A673 (cell line): ENCODE measurements at regions not wholly inside any gene's neighbourhood (a gene's known extent, or its start where the extent isn't known, plus 50 kb on each side); places are given as distances from the start of the nearest gene placed in this dataset.

Source experiments
- BruUV-seq: library from RNA; stranded (reverse); fragments of 400-500 nt; replicated peaks from 2 replicates; lab custom pipeline; 2021; lab: Mats Ljungman, UMichigan
- CTCF ChIA-PET: fragments of 300-600 bp; sonication (Branson Sonifier 250); formaldehyde crosslinking; loops from one replicate; lab custom pipeline; 2022; ENCODE audit warnings: antibody characterized with exemption; lab: Charles Lee
- POLR2A ChIA-PET: fragments of 300-600 bp; sonication (Branson Sonifier 250); formaldehyde crosslinking; loops from one replicate; lab custom pipeline; 2022; ENCODE audit warnings: antibody characterized with exemption; ENCODE audit not compliant: low non-redundant PET; lab: Charles Lee
- DNase-seq: peaks from one replicate; pipeline ENCODE4 v3.0.0-alpha.2; 2015; ENCODE audit warnings: low spot score
- H3K27ac ChIP-seq: fragments of 200-600 bp; sonication (generic); 2 replicates; pipeline ENCODE4 v1.5.1; 2016; ENCODE audit warnings: mixed run types, low read depth, mild to moderate bottlenecking, mixed read lengths, antibody characterized with exemption, low read length; ENCODE audit not compliant: poor library complexity, severe bottlenecking
- H3K27me3 ChIP-seq: fragments of 200-600 bp; sonication (generic); replicated peaks from 2 replicates; pipeline ENCODE4 v1.6.1; 2017; ENCODE audit warnings: mixed run types, low read depth, mild to moderate bottlenecking, mixed read lengths, antibody characterized with exemption, low read length; ENCODE audit not compliant: insufficient read depth, poor library complexity
- H3K36me3 ChIP-seq: fragments of 200-600 bp; sonication (generic); 2 replicates; pipeline ENCODE4 v1.6.1; 2016; ENCODE audit warnings: mixed run types, mild to moderate bottlenecking, mixed read lengths, antibody characterized with exemption, low read length; ENCODE audit not compliant: insufficient read depth, poor library complexity, severe bottlenecking
- H3K4me1 ChIP-seq: fragments of 200-600 bp; sonication (generic); 2 replicates; pipeline ENCODE4 v1.6.1; 2017; ENCODE audit warnings: mixed run types, mild to moderate bottlenecking, mixed read lengths, antibody characterized with exemption, low read length; ENCODE audit not compliant: insufficient read depth, poor library complexity, severe bottlenecking
- H3K4me3 ChIP-seq: fragments of 200-600 bp; sonication (generic); 2 replicates; pipeline ENCODE4 v1.5.1; 2016; ENCODE audit warnings: low read depth, mixed run types, mild to moderate bottlenecking, mixed read lengths, low read length; ENCODE audit not compliant: poor library complexity, severe bottlenecking
- H3K9me3 ChIP-seq: fragments of 200-600 bp; sonication (generic); 2 replicates; pipeline ENCODE4 v1.6.1; 2016; ENCODE audit warnings: mixed run types, low read depth, mild to moderate bottlenecking, mixed read lengths, antibody characterized with exemption, low read length; ENCODE audit not compliant: poor library complexity, severe bottlenecking
- CTCF ChIP-seq: fragments of 300-800, 200-600 bp; sonication (generic); conservative IDR thresholded peaks from 2 replicates; pipeline ENCODE4 v1.5.1; 2017; ENCODE audit warnings: low read depth, mild to moderate bottlenecking, antibody characterized with exemption, low read length, moderate library complexity, mixed read lengths
- EZH2 ChIP-seq: fragments of 200-600 bp; sonication (generic); IDR thresholded peaks from 2 replicates; pipeline ENCODE4 v1.6.1; 2017; ENCODE audit warnings: borderline replicate concordance, low read depth, mild to moderate bottlenecking, mixed read lengths, antibody characterized with exemption, low read length; ENCODE audit not compliant: poor library complexity, severe bottlenecking
- intact Hi-C: fragments of 100-400 bp; cut with micrococcal nuclease; formaldehyde crosslinking; loops from one replicate; pipeline ENCODE4 v1.10.0; 2022; ENCODE audit not compliant: unreplicated experiment

GRCh38 chr20:9919271-9920014, 80.6 kb upstream of the PAK5 start:
- DNase-seq: no peak
- Histone ChIP-seq H3K27ac (no peak overlapping the region), H3K4me1 (no peaks in the 10 kb centered on the region), H3K4me3 (no peak overlapping the region), H3K27me3 (no peaks in the 10 kb centered on the region), H3K9me3 (no peaks in the 10 kb centered on the region), H3K36me3 (no peaks in the 10 kb centered on the region)
- no peak for TF ChIP-seq EZH2
- TF ChIP-seq CTCF: no peak
- intact Hi-C loops: no loop called here
- no TSS peak for BruUV-seq
- ChIA-PET POLR2A (no interaction called here), CTCF (no interaction called here)

GRCh38 chr20:9918348-9918747, 79.5 kb upstream of the PAK5 start:
- CTCF ChIA-PET: no interaction called here
- DNase-seq: no peak
- no peaks in the 10 kb centered on the region for H3K36me3 ChIP-seq
- POLR2A ChIA-PET: no interaction called here
- intact Hi-C loops: no loop called here
- no peak overlapping the region for H3K27ac ChIP-seq
- TF ChIP-seq CTCF (no peak), EZH2 (no peak)
- no peaks in the 10 kb centered on the region for H3K9me3 ChIP-seq
- BruUV-seq: no TSS peak
- no peaks in the 10 kb centered on the region for H3K27me3 ChIP-seq
- H3K4me3 ChIP-seq: no peak overlapping the region
- H3K4me1 ChIP-seq: no peaks in the 10 kb centered on the region

DNA sequence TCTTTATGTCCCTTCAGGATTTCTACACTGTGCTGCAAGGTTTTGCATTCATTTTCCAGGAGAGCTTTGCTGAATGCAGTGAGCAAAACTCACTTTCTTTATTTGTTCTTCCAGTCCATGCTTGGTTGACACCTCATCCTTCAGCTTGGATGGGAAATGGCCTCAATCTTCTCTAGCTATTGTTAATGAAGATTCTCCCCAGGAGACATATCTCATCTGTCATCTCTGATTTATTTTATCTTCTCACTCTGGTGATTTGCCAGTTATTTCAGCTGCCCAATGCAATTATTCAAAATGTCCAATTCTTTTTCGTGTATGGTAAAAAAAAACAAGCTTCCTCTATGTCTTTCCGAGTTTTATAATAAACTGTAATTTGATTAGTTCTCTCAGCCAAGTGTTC, 77.9 kb upstream of the PAK5 start:
- peaks cover 6% of the 10 kb centered on the region for H3K27me3 ChIP-seq
- ChIA-PET CTCF (no interaction called here), POLR2A (no interaction called here)
- TF ChIP-seq CTCF: no peak
- no peak for TF ChIP-seq EZH2
- no peak overlapping the region for H3K4me3 ChIP-seq
- no peak overlapping the region for H3K27ac ChIP-seq
- no peaks in the 10 kb centered on the region for H3K9me3 ChIP-seq
- no peak for DNase-seq
- H3K36me3 ChIP-seq: no peaks in the 10 kb centered on the region
- intact Hi-C loops: no loop called here
- BruUV-seq: no TSS peak
- H3K4me1 ChIP-seq: no peaks in the 10 kb centered on the region
